ENCODE measurements at regions not wholly inside any gene's neighbourhood (a gene's known extent, or its start where the extent isn't known, plus 50 kb on each side); places are given as distances from the start of the nearest gene placed in this dataset.
"Not testable (repeated sequence)": the region's sequence is repeated elsewhere in the genome, so short reads cannot be mapped to it uniquely, and the experiment has no call there.

GRCh38 chr5:68680366-68680765 lies 413.4 kb upstream of the SLC30A5 start:
- DNase-seq (ENCODE audit: low read depth, low spot score) = no peak
- H3K27ac ChIP-seq = no peak overlapping the region

DNA sequence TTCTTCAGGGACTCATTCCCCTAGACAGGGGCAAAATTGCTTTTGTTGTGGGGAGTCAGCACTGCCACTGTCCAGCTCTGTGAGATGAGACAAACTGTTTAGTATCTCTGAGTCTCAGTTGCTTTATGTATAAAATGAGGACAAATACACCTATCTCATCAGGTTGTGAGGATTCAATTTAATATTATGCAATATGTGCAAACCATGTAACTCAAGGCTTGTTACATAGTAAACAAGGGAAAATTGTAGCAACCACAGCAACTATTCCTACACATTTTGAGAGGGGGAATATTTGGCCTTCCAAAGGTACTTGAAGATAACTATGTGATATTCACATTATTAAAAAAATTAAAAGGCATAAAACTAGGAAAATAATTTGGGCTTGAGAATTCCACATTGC lies 411.9 kb upstream of the SLC30A5 start:
- no peak overlapping the region for H3K27ac ChIP-seq
- DNase-seq (ENCODE audit: low read depth, low spot score) = no peak

DNA sequence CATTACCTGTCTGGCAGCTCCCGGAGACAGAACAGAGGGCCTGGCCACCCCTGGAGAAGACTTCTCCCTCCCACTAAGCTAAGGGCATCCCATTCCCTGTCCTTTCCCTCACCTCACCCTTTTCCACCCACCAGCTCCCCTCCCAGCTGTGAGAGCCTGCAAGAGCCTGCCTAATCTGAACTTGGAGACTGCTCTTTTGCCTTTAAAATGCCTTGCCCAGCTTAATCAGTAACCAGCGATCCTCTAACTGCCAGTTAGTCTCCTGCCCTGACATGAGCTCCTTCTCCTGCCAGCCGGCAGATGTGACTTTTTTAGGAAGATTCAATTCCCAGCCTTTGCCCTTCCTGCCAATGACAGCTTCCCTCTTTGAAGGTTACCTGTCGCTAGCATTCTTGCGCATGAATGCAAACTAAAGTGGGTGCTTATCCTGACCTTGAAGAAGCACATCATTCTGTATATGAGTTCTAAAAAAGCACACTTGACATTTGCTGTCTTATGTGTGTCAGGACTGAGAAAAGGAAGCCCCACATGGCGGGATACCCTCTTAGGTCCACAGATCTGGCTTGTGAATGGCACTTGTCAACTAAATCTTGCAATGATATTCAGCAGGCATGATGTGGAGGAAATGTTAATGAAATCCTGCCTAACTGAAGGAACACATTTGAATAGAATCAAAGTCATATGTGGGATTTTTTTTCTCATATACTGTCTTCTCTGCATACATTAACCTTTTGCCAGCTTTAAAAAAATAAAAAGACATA lies 411.2 kb upstream of the SLC30A5 start:
- H3K27ac ChIP-seq = peak overlapping the region; percentile 44
- DNase-seq (ENCODE audit: low read depth, low spot score) = no peak

DNA sequence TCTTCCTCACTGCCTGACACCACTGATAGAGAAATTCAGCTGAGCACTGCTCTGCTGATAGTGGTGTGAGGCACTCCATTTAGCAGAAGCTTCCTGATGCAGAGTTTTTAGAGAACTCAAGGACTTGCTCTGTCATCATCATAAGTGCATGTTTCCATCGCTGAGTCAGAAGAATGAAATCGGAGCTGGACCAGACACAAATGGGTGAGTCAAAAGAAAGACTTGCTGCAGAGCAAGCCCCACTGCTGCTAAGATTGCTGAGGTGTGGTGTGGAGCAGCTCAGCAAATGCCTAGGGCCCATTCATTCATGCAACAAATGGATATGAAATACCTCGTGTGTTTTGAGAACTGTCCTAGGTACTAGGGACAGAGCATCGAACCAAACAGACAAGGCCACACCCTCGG lies 410.2 kb upstream of the SLC30A5 start:
- peak; percentile 97 for DNase-seq (ENCODE audit: low read depth, low spot score)
- H3K27ac ChIP-seq = peak overlapping the region; percentile 44

GRCh38 chr5:68685863-68686262 lies 408.0 kb upstream of the SLC30A5 start:
- DNase-seq (ENCODE audit: low read depth, low spot score) = no peak

GRCh38 chr5:68688547-68688946 lies 405.3 kb upstream of the SLC30A5 start:
- DNase-seq (ENCODE audit: low read depth, low spot score) = no peak
- no peak overlapping the region for H3K27ac ChIP-seq

More at GRCh38 chr5:68685863-68686262, 408.0 kb upstream of the SLC30A5 start:
- no peak overlapping the region for H3K27ac ChIP-seq

DNA sequence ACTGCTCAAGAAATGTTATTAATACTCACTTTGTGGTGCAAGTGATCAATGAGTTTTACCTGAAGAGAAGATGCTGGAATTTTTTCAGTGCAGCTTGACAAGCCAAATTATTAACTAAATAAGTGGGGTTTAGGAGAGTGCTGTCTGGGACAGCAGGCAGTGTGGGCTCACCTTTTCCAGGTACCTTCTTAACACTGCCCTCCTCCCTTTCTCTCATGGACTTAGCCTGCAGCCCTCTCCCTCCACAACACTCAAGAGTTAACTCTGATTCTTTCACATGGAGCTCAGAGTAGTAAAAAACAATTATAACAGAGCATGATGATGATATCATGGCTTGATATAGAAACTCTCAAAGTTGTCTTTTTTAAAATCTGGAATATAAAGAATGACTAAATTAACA lies 404.8 kb upstream of the SLC30A5 start:
- no peak overlapping the region for H3K27ac ChIP-seq

GRCh38 chr5:68691874-68692273 lies 401.9 kb upstream of the SLC30A5 start:
- DNase-seq (ENCODE audit: low read depth, low spot score); H3K27ac ChIP-seq: not testable (repeated sequence)

More for the DNA sequence above, 404.8 kb upstream of the SLC30A5 start:
- DNase-seq (ENCODE audit: low read depth, low spot score) = no peak

DNA sequence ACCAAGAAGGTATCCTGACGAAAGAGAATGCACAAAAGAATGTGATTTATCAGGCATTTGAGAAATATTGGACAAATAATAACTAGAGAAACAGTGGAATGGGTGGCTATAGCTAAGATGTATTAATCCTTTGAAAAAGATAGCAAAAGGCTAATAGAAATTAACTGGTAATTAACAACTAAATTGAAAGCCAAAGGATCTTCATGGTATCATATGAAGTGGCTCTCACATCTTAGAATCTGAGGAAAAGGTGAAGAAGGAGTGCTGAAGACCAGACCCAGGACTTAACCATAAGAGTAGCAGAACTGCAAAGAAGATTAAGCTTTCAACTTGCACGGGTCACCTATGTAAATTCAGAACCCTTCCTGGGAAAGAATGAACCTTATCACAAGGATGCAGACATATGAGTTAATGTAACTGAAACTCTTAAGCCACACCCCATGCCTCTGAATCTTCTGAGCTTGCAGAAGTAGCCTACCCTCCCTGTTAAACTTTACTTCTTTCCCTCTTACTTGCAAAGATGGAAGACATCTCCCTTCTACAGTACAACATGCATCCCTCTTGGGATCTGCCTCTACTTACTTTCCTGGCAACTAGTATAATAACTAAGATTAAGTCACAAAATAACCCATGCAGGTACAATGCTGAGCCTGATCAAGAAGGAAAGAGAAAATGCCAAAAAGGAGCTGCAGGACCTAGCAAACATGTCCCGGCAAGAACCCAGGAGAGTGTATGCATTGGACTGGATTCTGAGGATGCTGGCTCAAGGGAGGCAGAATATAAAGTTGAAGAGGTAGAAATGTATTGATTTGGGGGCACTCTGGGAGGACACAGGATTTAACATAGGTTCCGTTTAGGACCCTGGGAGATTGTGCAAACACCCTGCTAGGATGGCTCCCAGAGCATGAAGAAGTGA lies 395.5 kb upstream of the SLC30A5 start:
- no peak for DNase-seq (ENCODE audit: low read depth, low spot score)
- no peak overlapping the region for H3K27ac ChIP-seq

GRCh38 chr5:68699966-68700365 lies 393.8 kb upstream of the SLC30A5 start:
- no peak for DNase-seq (ENCODE audit: low read depth, low spot score)
- H3K27ac ChIP-seq = no peak overlapping the region

DNA sequence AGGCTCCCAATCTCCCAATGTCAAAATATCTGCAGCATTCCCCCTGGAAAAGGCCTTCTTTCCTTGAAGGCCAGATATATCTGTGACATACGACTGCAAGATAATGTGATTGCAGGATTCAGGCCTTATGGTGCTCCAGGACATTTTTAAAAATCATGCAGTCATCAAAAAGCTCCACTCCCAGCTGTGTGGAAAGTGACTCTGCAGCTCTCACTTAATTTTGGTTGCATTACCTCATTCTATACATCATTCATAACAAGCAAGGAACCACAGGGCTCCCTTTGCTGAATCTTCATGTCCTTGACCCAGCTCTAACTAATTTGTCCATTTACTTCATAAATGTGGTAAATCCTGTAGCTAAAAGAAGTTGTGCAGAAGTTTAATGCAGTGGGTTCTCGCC lies 386.2 kb upstream of the SLC30A5 start:
- DNase-seq (ENCODE audit: low read depth, low spot score) = no peak
- no peak overlapping the region for H3K27ac ChIP-seq

DNA sequence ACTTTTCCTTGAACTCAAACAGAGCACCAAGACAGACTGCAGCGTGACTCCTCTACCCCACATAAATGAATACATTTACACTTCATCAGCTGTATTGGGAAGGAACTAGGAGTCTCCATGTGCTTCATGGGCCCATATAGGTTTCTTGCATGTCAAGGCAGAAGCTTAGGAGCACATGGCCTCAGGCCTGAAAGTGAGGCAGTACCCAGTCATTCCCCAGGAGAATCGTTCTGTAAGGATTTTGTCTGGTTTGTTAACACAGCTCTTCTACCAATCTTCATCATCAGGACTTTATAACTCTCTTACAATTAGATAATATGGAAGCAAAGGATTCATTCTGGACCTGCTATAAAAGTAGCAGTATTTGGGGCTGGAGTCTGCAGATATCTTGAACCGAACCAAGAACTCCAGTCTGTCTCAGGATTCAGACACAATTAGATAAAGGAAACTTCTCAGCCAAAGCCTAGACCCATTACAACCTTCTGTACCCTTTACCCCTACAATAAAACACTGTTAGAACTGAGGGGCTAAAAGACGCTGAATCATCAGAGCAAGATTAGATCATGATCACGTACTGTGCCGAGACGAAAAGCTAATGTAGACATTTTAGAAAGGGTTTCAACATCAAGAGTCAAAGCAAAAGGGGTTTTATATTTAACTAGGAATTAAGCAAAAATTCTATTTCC lies 385.5 kb upstream of the SLC30A5 start:
- DNase-seq (ENCODE audit: low read depth, low spot score) = no peak
- no peak overlapping the region for H3K27ac ChIP-seq

GRCh38 chr5:68708842-68709170 lies 385.0 kb upstream of the SLC30A5 start:
- no peak for DNase-seq (ENCODE audit: low read depth, low spot score)
- no peak overlapping the region for H3K27ac ChIP-seq

- H3K27ac ChIP-seq = no peak overlapping the region
These were observed 384.6 kb upstream of the SLC30A5 start for GRCh38 chr5:68709239-68709638.

GRCh38 chr5:68710514-68710913 lies 383.3 kb upstream of the SLC30A5 start:
- DNase-seq (ENCODE audit: low read depth, low spot score) = no peak
- H3K27ac ChIP-seq = no peak overlapping the region

More at GRCh38 chr5:68709239-68709638, 384.6 kb upstream of the SLC30A5 start:
- DNase-seq (ENCODE audit: low read depth, low spot score) = no peak

- no peak overlapping the region for H3K27ac ChIP-seq
- DNase-seq (ENCODE audit: low read depth, low spot score) = no peak
These were observed 382.3 kb upstream of the SLC30A5 start for GRCh38 chr5:68711293-68712200.

- H3K27ac ChIP-seq = no peak overlapping the region
- no peak for DNase-seq (ENCODE audit: low read depth, low spot score)
These were observed 379.0 kb upstream of the SLC30A5 start for GRCh38 chr5:68714810-68715209.

- H3K27ac ChIP-seq = no peak overlapping the region
- no peak for DNase-seq (ENCODE audit: low read depth, low spot score)
These were observed 372.8 kb upstream of the SLC30A5 start for GRCh38 chr5:68720884-68721610.

DNA sequence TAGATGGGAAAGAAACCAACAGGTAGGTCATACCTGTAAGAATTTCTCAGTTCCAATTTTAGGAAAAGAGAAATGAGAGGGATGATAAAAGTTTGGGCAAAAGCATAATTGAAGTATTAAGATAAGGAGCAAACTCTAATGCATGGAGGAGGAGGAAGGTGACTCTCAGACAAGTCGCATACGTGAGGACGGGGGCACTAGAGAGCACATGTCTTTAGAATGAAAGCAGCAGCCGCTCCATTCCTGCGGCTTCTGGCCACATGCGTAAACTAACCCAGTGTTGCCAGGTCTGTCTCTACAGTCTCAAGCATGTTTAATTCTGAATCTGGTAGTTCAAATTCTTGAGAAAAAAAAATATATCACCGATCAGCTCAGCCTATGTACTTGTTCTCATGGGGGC lies 371.5 kb upstream of the SLC30A5 start:
- DNase-seq (ENCODE audit: low read depth, low spot score) = no peak
- no peak overlapping the region for H3K27ac ChIP-seq
